Brain pericyte (primary cell): ENCODE measurements at regions not wholly inside any gene's neighbourhood (a gene's known extent, or its start where the extent isn't known, plus 50 kb on each side); places are given as distances from the start of the nearest gene placed in this dataset.

ENCODE experiments used
- DNase-seq: peaks from one replicate; pipeline ENCODE4 v3.0.0-alpha.2; 2012; ENCODE audit warnings: low read depth, low spot score

DNA sequence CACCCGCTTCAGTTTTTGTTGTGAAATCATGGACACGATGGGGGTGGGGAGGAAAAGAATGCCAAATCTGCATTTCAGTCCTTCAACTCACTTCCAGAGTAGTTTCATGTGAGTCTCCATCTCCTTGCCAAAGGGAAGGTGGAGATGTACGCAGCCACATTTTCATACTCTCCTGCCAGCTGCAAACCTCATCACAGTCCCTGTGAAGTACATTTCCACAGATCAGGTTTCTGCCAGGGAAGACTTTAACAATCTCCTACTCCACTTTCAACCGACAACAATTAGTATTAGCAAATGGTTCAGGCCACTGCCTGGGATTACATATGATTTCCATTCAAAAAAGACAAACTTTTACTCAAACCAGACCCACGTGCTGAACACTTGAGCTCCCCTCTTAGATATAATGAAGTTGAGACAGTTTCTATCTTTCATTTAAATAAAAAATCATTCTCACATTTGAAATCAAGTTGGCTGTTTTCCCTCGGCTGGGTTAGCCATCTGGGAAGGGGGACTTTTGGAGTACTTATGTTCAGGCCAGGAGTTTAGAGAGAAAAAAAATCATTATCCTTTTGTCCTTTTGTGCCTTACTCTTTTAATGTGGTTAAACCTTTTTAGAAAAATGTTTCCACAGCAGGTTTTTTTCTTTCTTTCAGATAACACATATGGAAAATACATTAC, 51.0 kb upstream of the CEP162 start:
- DNase-seq, result no peak
